ENCODE measurements at regions not wholly inside any gene's neighbourhood (a gene's known extent, or its start where the extent isn't known, plus 50 kb on each side); places are given as distances from the start of the nearest gene placed in this dataset.
"Not testable (repeated sequence)": the region's sequence is repeated elsewhere in the genome, so short reads cannot be mapped to it uniquely, and the experiment has no call there.

DNA sequence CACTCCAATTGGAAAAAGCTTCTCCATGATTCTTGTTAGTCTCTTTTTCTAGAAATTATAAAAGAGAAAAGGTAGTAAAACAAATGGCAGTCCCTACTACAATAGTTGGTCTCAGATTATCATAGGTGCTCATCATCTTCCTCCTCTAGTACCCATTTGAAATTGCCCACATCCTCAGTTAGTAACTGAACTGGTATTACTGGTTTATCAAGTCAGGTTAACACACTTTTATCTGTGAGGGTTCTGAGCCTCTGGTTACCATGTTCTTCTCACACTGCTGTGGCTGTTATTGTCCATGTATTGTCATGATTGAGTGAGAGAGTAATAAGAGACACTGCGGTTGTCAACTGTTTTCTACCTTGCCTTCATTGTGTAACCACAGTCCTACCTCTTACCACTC, 901.7 kb downstream of the TLE1 start:
- no peak overlapping the region for H3K27ac ChIP-seq (ENCODE audit: low read depth, low read length)
- no peak overlapping the region for H3K4me3 ChIP-seq (ENCODE audit: low read length in 3 of 3)
- no peaks in the 10 kb centered on the region for H3K27me3 ChIP-seq (ENCODE audit: control insufficient read depth in 3 of 3, insufficient read depth in 3 of 3, low read length in 3 of 3)
- no peaks in the 10 kb centered on the region for H3K9me3 ChIP-seq (ENCODE audit: control insufficient read depth in 3 of 3, low read length in 3 of 3)
- H3K9ac ChIP-seq (ENCODE audit: low read depth in 1 of 3, low read length in 3 of 3): no peak overlapping the region
- H3K36me3 ChIP-seq (ENCODE audit: control insufficient read depth in 3 of 3, insufficient read depth in 3 of 3, low read length in 3 of 3): no peaks in the 10 kb centered on the region
- no peaks in the 10 kb centered on the region for H3K4me1 ChIP-seq (ENCODE audit: control insufficient read depth in 3 of 3, insufficient read depth in 3 of 3, low read length in 3 of 3)

DNA sequence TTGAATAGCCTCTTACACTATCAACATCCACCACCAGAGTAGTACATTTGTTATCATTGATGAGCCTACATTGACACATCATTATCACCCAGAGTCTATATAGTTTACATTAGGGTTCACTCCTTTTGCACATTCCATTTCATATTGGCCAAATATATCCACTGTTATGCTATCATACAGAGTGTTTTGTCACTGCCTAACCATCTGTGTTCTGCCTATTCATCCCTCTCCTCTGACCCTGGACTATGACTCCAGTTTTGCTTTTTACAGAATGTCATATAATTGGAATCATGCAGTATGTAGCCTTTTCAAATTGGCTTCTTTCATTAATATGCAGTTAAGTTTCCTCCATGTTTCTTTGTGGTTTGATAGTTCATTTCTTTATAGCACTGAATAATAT, 904.7 kb downstream of the TLE1 start:
- Histone ChIP-seq H3K27me3 (ENCODE audit: control insufficient read depth in 3 of 3, insufficient read depth in 3 of 3, low read length in 3 of 3) (no peaks in the 10 kb centered on the region), H3K36me3 (ENCODE audit: control insufficient read depth in 3 of 3, insufficient read depth in 3 of 3, low read length in 3 of 3) (no peaks in the 10 kb centered on the region), H3K4me1 (ENCODE audit: control insufficient read depth in 3 of 3, insufficient read depth in 3 of 3, low read length in 3 of 3) (no peaks in the 10 kb centered on the region), H3K9ac (ENCODE audit: low read depth in 1 of 3, low read length in 3 of 3) (no peak overlapping the region), H3K4me3 (ENCODE audit: low read length in 3 of 3) (no peak overlapping the region), H3K9me3 (ENCODE audit: control insufficient read depth in 3 of 3, low read length in 3 of 3) (no peaks in the 10 kb centered on the region), H3K27ac (ENCODE audit: low read depth, low read length) (no peak overlapping the region)

DNA sequence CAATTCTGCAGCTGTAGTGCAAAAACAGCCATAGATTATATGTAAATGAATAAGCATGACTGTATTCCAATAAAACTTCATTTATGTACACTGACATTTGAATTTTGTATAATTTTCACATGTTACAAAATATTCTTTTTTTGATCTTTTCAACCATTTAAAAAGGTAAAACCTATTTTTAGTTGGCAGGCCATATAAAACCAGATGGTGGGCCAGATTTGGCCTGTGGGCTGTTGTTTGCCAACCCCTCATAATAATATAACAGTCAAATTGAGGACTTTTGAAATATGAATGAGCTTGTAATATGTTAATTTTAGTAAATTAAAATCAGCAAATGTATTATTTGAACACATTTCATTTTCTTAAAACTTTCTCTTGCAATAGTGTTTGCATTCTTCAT, 913.4 kb downstream of the TLE1 start:
- H3K9ac ChIP-seq (ENCODE audit: low read depth in 1 of 3, low read length in 3 of 3): no peak overlapping the region
- no peaks in the 10 kb centered on the region for H3K36me3 ChIP-seq (ENCODE audit: control insufficient read depth in 3 of 3, insufficient read depth in 3 of 3, low read length in 3 of 3)
- H3K9me3 ChIP-seq (ENCODE audit: control insufficient read depth in 3 of 3, low read length in 3 of 3): no peaks in the 10 kb centered on the region
- no peak overlapping the region for H3K4me3 ChIP-seq (ENCODE audit: low read length in 3 of 3)
- no peaks in the 10 kb centered on the region for H3K4me1 ChIP-seq (ENCODE audit: control insufficient read depth in 3 of 3, insufficient read depth in 3 of 3, low read length in 3 of 3)
- H3K27me3 ChIP-seq (ENCODE audit: control insufficient read depth in 3 of 3, insufficient read depth in 3 of 3, low read length in 3 of 3): no peaks in the 10 kb centered on the region
- H3K27ac ChIP-seq (ENCODE audit: low read depth, low read length): no peak overlapping the region

DNA sequence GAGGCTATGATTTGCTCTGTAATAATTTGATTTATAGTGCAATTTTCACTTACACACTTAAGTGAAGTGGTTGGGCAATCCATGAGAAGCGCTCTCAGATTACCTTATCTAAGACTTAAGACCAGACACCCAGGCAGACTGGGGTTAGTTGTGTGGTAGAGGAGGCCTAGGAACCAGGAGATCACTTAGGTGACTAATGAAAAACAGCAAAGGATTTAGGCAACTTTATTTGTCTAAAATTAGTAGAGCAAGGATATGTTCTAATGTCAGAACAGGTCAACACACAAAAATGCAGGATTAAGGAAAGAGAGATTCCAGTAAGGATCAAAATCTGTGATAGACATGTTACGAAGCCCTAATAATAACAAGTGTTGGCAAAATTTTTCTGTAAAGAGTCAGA, 913.8 kb downstream of the TLE1 start:
- H3K36me3 ChIP-seq (ENCODE audit: control insufficient read depth in 3 of 3, insufficient read depth in 3 of 3, low read length in 3 of 3): no peaks in the 10 kb centered on the region
- H3K4me1 ChIP-seq (ENCODE audit: control insufficient read depth in 3 of 3, insufficient read depth in 3 of 3, low read length in 3 of 3): no peaks in the 10 kb centered on the region

DNA sequence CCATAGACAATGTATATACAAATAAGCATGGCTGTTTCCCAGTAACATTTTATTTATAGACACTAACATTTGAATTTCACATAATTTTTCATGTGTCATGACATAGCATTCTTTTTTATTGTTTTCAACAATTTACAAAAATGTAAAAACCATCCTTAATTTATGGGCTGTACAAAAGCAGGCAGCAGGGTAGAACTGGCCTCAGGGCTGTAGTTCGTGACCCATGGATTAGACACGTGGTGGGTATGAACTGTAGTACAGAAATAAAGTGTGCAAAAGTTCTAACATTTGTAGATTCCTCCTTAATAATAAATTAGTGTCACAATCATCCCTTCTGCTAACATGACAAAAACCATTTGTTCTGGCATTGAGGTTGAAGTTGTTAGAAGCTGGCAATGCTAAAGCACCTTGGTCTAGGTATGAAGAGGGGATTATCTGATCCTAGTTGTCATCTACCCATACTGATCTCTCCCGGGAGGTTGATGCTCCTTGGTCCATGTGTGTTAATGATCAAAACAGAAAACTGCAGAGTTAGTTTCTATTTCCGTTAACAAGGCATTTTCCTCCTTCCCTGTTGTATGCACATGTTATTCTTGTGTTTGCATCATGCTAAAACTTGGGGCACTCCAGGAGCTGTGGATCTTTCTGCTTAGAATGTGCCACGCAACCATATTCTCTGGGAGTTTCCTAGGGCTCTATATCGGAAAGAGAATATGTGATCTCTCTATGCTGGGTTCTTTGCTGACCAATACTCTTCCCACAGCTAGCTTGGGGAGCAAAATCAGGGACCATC, 917.6 kb downstream of the TLE1 start:
- H3K27me3 ChIP-seq (ENCODE audit: control insufficient read depth in 3 of 3, insufficient read depth in 3 of 3, low read length in 3 of 3): no peaks in the 10 kb centered on the region
- H3K9ac ChIP-seq (ENCODE audit: low read depth in 1 of 3, low read length in 3 of 3): no peak overlapping the region
- H3K36me3 ChIP-seq (ENCODE audit: control insufficient read depth in 3 of 3, insufficient read depth in 3 of 3, low read length in 3 of 3): no peaks in the 10 kb centered on the region
- H3K4me3 ChIP-seq (ENCODE audit: low read length in 3 of 3): no peak overlapping the region
- H3K27ac ChIP-seq (ENCODE audit: low read depth, low read length): no peak overlapping the region
- H3K4me1 ChIP-seq (ENCODE audit: control insufficient read depth in 3 of 3, insufficient read depth in 3 of 3, low read length in 3 of 3): no peaks in the 10 kb centered on the region
- no peaks in the 10 kb centered on the region for H3K9me3 ChIP-seq (ENCODE audit: control insufficient read depth in 3 of 3, low read length in 3 of 3)

More for the DNA sequence above, 913.8 kb downstream of the TLE1 start:
- Histone ChIP-seq H3K27ac (ENCODE audit: low read depth, low read length) (no peak overlapping the region), H3K9me3 (ENCODE audit: control insufficient read depth in 3 of 3, low read length in 3 of 3) (no peaks in the 10 kb centered on the region), H3K27me3 (ENCODE audit: control insufficient read depth in 3 of 3, insufficient read depth in 3 of 3, low read length in 3 of 3) (no peaks in the 10 kb centered on the region), H3K9ac (ENCODE audit: low read depth in 1 of 3, low read length in 3 of 3) (no peak overlapping the region), H3K4me3 (ENCODE audit: low read length in 3 of 3) (no peak overlapping the region)

DNA sequence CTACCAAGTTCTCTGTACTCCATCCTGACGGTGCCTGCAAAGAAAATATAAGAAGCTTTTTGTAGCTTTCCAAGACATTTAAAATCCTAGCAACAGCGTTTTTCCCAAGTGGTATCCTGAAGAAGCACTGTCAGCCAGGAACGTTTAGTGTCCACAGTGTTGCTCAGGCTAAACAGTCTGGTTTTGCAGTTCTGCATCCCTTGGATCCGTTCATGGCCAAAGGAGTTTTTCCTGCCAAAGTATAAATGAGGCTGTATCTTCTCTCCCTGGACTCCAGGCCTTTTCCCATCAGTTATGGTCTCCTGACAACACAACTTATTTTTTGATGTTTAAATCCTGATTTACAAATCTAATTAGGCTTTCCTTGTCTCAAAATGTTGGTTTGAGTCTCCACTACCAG, 925.8 kb downstream of the TLE1 start:
- H3K27ac ChIP-seq (ENCODE audit: low read depth, low read length): no peak overlapping the region
- no peaks in the 10 kb centered on the region for H3K9me3 ChIP-seq (ENCODE audit: control insufficient read depth in 3 of 3, low read length in 3 of 3)
- H3K27me3 ChIP-seq (ENCODE audit: control insufficient read depth in 3 of 3, insufficient read depth in 3 of 3, low read length in 3 of 3): no peaks in the 10 kb centered on the region
- H3K9ac ChIP-seq (ENCODE audit: low read depth in 1 of 3, low read length in 3 of 3): no peak overlapping the region
- no peak overlapping the region for H3K4me3 ChIP-seq (ENCODE audit: low read length in 3 of 3)
- H3K4me1 ChIP-seq (ENCODE audit: control insufficient read depth in 3 of 3, insufficient read depth in 3 of 3, low read length in 3 of 3): no peaks in the 10 kb centered on the region
- no peaks in the 10 kb centered on the region for H3K36me3 ChIP-seq (ENCODE audit: control insufficient read depth in 3 of 3, insufficient read depth in 3 of 3, low read length in 3 of 3)

DNA sequence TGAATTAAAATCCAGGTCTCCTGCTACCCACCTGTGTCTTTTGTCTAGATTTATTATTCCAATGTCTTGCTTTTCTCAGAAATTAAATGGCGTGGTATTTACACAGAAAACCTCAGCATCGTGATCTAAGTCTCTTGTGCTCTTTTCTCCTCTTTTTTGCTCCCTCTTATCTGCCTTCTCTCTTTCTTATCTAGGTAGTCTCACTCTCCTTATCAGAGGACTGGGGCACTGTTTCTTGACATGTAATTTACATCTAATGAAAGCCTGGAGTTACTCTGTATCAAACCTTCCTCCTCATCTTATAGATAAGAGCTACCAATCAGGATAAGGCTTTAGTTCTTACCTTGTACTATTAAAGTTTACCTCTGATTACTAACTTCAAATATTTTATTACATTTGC, 933.8 kb downstream of the TLE1 start:
- Histone ChIP-seq H3K4me1 (ENCODE audit: control insufficient read depth in 3 of 3, insufficient read depth in 3 of 3, low read length in 3 of 3) (no peaks in the 10 kb centered on the region), H3K27ac (ENCODE audit: low read depth, low read length) (no peak overlapping the region), H3K9ac (ENCODE audit: low read depth in 1 of 3, low read length in 3 of 3) (no peak overlapping the region), H3K36me3 (ENCODE audit: control insufficient read depth in 3 of 3, insufficient read depth in 3 of 3, low read length in 3 of 3) (no peaks in the 10 kb centered on the region), H3K9me3 (ENCODE audit: control insufficient read depth in 3 of 3, low read length in 3 of 3) (no peaks in the 10 kb centered on the region), H3K4me3 (ENCODE audit: low read length in 3 of 3) (no peak overlapping the region), H3K27me3 (ENCODE audit: control insufficient read depth in 3 of 3, insufficient read depth in 3 of 3, low read length in 3 of 3) (no peaks in the 10 kb centered on the region)

DNA sequence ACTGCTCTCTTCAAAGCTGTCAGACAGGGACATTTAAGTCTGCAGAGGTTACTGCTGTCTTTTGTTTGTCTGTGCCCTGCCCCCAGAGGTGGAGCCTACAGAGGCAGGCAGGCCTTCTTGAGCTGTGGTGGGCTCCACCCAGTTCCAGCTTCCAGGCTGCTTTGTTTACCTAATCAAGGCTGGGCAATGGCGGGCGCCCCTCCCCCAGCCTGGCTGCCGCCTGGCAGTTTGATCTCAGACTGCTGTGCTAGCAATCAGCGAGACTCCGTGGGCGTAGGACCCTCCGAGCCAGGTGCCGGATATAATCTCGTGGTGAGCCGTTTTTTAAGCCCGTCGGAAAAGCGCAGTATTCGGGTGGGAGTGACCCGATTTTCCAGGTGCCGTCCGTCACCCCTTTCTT, 942.3 kb downstream of the TLE1 start:
- not testable (repeated sequence) for H3K9ac ChIP-seq (ENCODE audit: low read depth in 1 of 3, low read length in 3 of 3); H3K27me3 ChIP-seq (ENCODE audit: control insufficient read depth in 3 of 3, insufficient read depth in 3 of 3, low read length in 3 of 3); H3K4me3 ChIP-seq (ENCODE audit: low read length in 3 of 3); H3K4me1 ChIP-seq (ENCODE audit: control insufficient read depth in 3 of 3, insufficient read depth in 3 of 3, low read length in 3 of 3); H3K9me3 ChIP-seq (ENCODE audit: control insufficient read depth in 3 of 3, low read length in 3 of 3); H3K36me3 ChIP-seq (ENCODE audit: control insufficient read depth in 3 of 3, insufficient read depth in 3 of 3, low read length in 3 of 3); H3K27ac ChIP-seq (ENCODE audit: low read depth, low read length)

DNA sequence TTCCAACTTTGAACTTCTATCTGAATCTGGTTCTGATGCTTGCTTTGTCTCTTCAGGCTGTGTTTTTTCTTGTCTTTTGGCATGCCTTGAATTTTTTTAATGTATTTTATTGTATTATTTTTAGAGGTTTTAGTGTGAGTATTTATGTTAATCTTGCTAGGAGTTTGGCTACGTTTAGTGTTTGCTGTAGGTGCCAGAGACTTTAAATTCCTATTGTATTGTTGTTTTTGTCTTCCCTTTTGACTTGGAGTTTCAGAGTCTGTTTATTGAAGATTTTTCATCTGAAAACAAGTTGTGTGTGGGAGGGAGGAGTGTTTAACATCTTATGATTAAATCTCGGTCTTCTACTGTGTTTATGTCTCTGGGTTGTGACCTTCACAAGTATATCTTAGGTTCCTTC, 956.8 kb downstream of the TLE1 start:
- H3K36me3 ChIP-seq (ENCODE audit: control insufficient read depth in 3 of 3, insufficient read depth in 3 of 3, low read length in 3 of 3): no peaks in the 10 kb centered on the region
- no peaks in the 10 kb centered on the region for H3K9me3 ChIP-seq (ENCODE audit: control insufficient read depth in 3 of 3, low read length in 3 of 3)
- H3K27ac ChIP-seq (ENCODE audit: low read depth, low read length): no peak overlapping the region
- no peak overlapping the region for H3K4me3 ChIP-seq (ENCODE audit: low read length in 3 of 3)
- H3K9ac ChIP-seq (ENCODE audit: low read depth in 1 of 3, low read length in 3 of 3): no peak overlapping the region
- no peaks in the 10 kb centered on the region for H3K27me3 ChIP-seq (ENCODE audit: control insufficient read depth in 3 of 3, insufficient read depth in 3 of 3, low read length in 3 of 3)
- H3K4me1 ChIP-seq (ENCODE audit: control insufficient read depth in 3 of 3, insufficient read depth in 3 of 3, low read length in 3 of 3): no peaks in the 10 kb centered on the region

DNA sequence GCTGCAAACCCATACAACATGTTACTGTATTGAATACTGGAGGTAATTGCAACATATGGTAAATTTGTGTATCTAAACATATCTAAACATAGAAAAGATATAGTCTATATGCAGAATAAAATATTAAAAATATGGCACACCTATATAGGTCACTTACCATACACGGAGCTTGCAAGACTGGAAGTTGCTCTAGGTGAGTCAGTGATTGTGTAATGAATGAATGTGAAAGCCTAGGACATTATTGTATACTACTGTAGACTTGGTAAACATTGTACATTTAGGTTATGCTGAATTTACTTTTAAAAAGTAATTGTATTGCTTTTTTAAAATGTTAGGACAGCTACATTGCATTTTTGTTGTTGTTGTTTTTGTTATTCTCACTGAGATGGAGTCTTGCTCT, 968.8 kb downstream of the TLE1 start:
- Histone ChIP-seq H3K9me3 (ENCODE audit: control insufficient read depth in 3 of 3, low read length in 3 of 3) (no peaks in the 10 kb centered on the region), H3K4me3 (ENCODE audit: low read length in 3 of 3) (no peak overlapping the region), H3K9ac (ENCODE audit: low read depth in 1 of 3, low read length in 3 of 3) (no peak overlapping the region), H3K27ac (ENCODE audit: low read depth, low read length) (no peak overlapping the region), H3K27me3 (ENCODE audit: control insufficient read depth in 3 of 3, insufficient read depth in 3 of 3, low read length in 3 of 3) (no peaks in the 10 kb centered on the region), H3K36me3 (ENCODE audit: control insufficient read depth in 3 of 3, insufficient read depth in 3 of 3, low read length in 3 of 3) (no peaks in the 10 kb centered on the region), H3K4me1 (ENCODE audit: control insufficient read depth in 3 of 3, insufficient read depth in 3 of 3, low read length in 3 of 3) (no peaks in the 10 kb centered on the region)
